GM21360 (cell line): ENCODE measurements at regions not wholly inside any gene's neighbourhood (a gene's known extent, or its start where the extent isn't known, plus 50 kb on each side); places are given as distances from the start of the nearest gene placed in this dataset.
"Not testable (repeated sequence)": the region's sequence is repeated elsewhere in the genome, so short reads cannot be mapped to it uniquely, and the experiment has no call there.

Source experiments
- ATAC-seq: cut with Tn5 transposase; IDR thresholded peaks from one replicate; pipeline ENCODE4 v1.9.1; 2021; ENCODE audit warnings: mild to moderate bottlenecking, moderate library complexity; ENCODE audit not compliant: unreplicated experiment

DNA sequence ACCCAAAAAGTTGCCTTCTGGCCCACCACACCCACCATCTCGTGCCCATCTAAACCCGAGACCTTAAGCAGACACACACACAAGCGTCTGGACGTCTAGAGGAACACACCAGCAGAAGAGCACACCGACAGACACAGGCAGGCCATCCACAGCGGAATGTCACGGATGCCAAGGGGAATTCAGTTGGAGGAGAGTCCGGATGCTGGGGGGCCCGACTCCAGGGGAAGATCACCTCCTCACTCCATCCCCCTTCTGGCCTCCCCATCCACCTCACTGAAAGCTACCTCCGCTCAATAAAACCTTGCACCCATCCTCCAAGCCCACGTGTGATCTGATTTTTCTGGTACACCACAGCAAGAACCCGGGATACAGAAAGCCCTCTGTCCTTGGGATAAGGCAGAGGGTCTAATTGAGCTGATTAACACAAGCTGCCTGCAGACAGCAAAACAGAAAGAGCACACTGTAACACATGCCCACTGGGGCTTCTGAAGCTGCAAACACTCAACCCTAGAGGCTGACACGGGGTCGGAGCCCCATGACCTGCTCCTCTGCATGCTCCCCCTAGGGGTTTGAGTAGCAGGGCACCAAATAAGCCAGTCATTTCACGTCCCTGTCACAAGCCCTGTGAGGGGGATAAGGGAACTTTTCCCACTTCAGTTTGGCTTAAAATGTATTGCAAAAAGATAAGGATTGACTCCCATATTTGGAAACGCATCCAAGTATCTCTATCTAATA, 339.6 kb upstream of the PCDH10 start:
- no peak for ATAC-seq

DNA sequence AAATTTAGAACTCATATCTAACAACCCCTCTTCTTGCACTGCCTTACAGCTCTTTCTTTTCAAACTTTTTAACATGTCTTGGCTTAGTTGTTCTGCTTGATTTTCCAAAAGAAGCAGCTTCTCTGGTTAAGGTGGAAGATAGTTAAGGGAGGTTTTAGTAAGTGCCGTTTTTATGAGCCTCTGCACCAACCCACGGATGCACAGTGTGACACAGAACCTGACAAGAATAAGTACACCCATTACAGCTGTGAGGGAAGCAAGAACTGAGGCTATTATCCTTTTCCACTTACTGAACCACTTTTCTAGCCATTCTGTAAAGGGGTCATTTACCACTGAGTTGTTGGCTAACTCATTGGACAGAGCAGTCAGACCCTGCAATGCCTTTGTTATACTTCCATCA, 336.0 kb upstream of the PCDH10 start:
- ATAC-seq: not testable (repeated sequence)

DNA sequence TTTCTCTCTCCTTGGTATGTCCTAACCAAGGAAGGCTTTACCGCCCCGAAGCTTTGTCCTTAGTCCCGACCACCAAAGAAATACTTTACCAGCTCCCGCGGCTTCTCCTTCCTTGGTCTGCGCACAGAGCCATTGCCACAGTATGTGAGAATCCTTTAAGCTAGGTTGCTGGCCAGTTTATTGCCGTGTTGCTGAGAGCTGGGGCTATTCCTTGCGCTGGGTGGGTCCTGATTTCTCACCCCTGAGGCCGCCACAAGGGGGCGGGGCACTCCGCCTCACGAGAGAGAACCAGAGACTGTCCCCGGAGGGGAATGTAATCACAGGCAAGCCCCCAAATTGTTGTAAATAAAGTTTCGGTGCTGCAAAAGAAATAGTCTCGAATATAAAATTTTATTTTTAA, 331.0 kb upstream of the PCDH10 start:
- ATAC-seq: no peak

DNA sequence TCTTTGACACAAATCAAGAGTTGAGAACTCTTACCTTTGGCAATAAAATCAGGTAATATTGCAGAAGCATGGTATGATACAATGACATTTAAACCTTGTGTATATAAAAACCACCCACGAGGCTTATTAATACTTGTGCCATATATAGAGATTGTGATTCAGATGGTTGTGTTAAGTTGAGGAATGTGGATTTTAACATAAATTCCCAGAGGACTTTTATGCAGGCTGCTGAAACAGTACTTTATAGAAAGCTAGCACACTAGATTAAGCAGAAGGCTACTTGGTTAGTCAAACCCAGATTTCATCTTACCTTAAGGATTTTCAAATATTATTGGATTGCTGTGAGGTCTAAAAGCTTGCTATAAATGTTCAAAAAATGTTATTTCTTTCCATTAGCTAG, 325.7 kb upstream of the PCDH10 start:
- no peak for ATAC-seq

DNA sequence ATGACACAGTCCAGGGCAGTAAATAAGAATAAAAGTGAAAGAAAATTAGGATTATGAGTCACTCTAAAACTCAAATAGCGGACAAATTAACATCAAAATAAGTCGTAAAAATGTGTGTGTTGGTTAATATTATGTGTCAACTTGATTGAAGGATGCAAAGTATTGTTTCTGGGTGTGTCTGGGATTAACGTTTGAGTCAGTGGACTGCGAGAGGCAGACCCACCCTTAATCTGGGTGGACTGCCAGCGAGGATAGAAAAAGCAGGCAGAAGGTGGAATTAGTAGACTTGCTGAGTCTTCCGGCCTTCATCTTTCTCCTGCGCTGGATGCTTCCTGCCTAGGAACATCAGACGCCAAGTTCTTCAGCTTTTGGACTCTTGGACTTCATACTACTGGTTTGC, 324.3 kb upstream of the PCDH10 start:
- no peak for ATAC-seq

DNA sequence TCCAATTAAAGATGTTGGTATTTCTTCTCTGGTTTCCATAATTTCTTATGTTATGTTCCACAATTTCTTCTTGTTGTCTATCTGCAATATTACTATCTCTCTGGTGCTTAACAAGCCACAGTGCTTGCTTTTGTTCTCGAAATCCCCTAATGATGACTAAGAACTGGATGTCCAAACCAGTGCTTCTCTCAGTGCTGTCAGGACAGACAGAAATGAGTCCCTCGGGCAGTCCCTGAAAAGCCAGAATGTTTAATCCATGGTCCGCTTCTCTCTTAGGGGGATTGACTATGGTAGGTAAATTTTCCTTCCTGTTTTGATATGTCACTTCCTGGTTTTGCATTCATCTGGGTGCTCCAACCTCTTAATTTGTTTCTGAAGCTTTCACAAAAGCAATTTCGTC, 321.6 kb upstream of the PCDH10 start:
- ATAC-seq: peak; percentile 67

DNA sequence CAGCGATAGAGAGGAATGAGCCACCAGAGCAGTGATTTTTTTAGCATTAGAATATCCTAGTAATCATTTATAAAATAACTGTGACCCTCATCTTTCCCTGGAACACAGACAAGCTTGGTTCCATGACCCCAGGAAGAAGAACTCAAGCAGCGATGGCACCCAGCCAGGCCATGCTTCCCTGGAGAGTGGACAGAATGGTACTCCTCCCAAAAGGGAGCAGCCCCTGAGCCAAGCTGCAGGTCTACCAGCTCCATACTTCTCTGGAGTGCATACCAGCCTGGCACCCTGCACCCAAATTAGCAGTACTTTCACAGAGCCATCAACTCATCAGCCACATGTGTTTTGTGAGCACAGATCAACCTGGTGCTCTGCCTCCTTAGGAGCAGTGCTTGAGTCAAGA, 310.9 kb upstream of the PCDH10 start:
- no peak for ATAC-seq

DNA sequence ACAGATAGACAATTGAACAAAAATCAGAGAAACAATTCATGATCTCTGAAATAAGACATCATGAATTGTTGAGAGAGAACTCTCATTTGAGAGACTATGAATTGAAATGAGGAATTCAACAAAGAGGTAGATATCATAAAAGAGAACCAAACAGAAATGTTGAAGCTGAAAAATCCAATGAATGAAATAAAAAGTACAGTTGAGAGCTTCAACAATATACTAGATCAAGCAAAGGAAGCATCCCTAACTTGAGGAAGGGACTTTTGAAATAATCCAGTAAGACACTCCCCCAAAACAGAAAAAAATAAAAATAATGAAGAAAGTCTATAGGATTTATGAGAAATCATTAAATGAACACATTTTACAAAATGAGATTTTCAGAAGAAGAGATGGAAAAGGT, 310.0 kb upstream of the PCDH10 start:
- ATAC-seq: no peak

DNA sequence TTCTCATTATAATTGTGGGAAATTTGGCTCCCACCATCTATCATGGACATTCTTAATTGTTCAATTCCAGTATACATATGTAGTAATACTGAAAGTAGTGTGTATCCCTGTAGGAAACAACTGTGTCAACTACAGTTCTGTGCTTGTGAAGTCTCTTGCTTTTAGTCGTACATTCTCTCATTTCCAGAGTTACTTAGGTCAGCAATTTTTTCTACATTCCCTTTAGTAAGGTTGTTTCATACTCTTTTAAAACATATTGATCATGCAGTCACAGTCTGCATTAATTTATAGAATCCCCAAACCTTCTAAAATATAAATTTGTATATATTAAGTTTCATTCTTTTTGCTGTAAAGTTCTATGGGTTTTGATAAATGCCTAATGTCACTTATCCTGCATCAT, 289.2 kb upstream of the PCDH10 start:
- ATAC-seq: no peak

DNA sequence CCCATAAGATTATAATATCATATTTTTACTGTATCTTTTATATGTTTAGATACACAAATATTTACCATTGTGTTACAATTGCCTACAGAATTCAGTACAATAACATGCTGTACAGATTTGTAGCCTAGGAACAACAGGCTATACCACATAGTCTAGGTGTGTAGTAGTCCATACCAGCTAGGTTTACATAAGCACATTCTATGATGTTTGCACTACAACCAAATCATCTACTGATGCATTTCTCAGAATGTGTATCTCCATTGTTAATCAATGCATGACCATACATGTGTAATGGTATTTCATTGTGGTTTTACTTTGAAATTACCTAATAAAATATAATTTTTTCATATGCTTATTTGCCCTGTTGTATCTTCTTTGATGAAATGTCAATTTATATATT, 288.1 kb upstream of the PCDH10 start:
- ATAC-seq: no peak

DNA sequence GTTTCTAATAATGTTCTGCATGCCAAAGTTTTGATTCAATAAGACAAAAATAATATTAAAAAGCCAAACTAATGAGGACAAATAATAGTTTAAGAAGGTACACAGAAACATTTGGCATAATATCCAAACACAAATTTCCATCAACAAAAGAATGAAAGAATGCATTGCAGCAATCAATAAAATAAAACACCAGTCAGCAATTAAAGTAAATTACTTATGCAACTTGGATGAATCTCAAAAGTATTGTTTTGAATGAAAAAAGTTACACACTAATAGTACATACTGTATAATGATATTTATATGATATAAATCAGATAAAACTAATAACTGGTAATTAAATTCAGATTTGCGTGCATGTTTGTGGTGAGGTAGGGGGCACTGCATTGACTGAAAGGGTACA, 285.5 kb upstream of the PCDH10 start:
- no peak for ATAC-seq

DNA sequence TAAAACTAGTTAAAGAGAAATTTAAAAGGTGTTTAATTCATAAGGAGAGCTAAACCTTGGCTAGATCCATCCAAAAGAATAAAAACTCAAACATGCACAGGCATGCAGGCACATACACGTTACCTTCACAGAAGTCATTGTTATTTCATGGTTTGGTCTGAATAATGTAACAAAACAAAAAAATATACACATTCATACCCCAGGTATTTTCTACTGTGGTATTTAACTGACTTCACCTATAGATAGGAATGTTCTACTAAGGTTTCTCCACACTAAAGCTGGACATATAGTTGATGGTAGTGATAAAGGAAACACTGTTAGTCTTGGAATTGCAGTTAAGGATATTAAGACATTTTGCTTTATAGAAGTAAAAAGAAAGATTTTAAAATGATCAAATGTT, 283.6 kb upstream of the PCDH10 start:
- ATAC-seq: no peak

DNA sequence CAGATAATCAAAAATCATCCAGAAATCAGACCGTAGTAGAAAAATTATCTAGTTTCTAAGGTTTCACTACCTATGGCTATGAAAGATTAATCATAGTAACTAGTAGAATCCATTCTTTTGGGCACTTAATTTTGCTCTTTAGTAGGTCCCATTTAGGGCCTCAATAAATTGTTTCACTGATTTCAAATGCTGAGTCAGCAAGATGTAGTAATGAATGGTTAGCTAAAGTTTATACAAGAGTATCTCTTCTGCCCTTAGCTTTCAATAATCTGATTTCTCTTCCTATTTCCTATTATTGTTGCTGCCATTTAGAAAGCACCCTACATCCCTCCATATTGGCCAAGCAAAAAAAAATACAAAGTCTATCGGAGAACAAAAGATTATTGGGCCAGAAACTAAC, 283.2 kb upstream of the PCDH10 start:
- ATAC-seq: no peak

DNA sequence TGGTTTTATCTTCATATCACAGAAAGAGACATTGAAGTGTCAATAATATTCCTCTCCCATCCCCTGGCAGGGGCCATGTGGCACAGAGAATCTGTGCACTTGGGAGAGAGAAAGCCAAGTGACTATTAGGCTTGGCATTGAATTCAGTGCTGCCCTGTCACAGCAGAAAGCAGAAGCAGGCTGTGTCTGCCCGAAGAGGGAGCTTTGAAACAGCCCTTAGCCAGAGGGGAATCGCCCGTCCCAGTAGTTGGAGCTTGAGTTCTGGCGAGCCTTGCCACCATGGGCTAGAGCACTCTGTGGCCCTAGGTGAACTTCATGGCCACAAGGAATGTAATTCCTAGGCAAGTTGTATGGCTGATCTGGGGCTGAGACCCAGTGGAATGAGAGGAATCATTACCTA, 282.5 kb upstream of the PCDH10 start:
- ATAC-seq: no peak

DNA sequence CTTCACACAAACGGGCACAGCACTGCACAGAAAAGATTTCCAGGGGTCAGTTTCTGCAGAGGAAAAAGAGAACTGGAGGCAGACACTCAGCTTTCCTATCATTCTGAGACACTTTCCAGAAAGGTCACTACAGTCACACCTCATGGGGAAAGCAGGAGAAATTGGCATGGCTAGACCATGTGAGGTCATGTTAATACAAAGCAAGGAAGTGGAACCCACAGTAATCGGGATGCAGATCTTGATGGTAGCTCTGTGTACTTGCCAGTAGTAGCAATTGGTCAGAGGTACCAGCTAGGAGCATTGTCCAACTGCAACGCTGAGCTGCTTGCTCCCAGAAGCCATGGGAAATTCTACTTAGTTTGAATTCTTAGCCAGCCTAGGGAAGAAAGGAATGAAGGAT, 255.3 kb upstream of the PCDH10 start:
- ATAC-seq: no peak

DNA sequence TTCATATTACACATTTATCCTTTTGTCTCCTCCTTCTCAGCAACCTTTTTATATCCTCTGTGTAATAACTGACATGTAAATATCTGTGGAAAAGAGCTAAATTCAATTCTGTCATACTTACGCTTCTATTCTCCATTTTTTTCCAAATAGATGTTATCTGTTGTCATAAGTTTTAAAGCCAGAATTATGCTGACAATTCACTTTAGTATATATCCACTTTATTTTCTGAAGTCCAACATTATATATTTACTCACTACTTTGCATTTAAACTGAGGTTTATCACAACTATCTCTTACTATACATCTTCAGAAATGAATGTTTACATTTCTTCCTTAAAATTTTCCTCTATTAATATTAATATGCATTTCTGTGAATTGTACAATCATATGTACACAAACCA, 247.9 kb upstream of the PCDH10 start:
- ATAC-seq: no peak

DNA sequence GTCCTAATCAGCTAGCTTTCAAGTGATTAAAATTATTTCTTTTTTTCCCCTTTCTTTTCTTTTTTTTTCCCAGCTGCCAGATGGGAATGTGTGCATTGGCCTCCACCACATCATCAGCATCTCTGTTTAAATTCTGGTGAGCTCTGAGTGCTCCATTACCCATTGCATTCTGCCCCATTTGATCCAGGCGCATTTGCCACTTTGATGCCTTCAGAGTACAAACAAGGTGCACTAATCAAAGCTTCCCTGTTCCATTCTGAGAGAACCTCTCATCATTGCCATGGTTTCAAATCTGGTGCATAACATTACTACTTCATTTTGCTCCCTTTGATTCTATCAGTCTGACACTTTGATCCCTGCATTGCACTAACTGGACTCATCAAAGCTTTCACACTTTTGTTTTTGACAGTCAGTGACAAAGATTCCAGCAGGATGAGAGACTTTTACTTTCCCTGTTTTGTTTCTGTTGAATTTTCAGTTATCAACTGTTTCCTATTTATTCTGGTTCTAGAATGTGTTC, 238.8 kb upstream of the PCDH10 start:
- ATAC-seq: no peak

DNA sequence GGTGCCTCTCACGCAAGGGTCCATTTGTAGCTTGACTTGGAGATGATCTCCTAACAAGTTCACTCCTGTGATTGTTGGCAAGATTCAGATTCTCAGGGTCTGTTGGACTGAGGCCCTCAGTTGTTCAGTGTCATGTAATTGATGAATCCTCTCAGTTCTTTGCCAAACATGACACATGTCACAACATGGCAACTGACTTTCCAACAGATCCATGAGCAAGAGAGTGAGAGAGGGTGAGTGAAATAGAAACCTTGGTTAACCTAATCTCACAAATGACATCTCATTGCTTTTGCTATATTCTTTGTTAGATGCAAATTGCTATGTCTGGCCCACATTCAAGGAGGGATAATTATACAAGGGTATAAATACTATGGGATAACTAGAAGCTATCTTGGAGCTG, 231.0 kb upstream of the PCDH10 start:
- no peak for ATAC-seq

DNA sequence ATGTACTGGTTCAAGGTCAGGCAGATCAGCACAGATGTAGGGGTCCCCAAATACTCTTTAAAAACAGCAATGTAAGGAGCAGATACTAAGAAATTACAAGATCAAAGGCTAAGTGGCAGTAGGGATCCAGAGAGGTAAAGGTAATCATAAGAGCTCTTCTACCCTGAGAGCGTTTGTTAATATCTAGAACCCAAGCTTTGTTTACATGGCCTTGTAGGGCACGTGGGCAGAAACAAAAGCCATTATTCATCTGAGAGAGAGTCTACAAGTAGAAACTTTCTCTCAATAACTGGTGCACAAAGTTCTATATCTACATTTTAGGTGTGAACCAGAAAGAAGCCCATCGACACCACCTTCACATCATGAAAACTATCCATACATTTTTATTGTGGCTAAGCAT, 225.6 kb upstream of the PCDH10 start:
- ATAC-seq: no peak

DNA sequence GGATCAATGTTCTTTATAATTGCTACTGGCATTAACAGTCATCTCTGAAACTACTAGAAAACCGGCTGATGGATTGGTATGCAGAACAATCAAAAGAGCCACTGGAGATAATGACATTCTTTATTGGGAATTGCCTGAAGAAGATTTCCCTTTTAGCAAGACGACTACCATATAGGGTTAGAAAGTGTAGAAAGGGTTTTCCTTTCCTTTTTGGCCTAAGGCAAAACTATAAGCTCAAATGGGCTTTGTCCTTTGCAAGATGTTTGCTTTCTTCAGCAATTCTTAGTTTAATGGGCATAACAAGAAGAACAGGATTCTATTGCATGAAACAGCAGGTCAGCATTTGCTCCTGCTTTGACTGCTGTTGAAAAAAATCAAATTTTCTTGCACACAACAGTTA, 214.2 kb upstream of the PCDH10 start:
- no peak for ATAC-seq

DNA sequence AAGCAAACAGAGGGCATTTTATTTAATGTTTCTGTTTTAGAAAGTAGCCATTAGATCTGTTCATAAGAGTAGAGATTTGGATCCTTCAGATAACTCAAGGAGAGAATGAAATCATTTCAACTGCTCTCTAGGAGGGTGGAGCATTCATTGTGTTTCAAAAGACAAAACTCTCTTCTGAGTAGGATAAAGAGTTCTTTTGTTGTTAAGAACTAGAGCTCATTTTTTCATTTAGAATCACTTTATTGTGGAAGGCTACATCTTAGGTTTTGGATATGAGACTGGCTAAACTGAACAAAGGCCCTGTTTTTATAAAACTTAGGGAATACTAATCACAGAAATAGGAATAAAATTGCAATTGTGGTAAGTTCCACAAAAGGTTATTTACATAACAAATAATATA, 193.9 kb upstream of the PCDH10 start:
- no peak for ATAC-seq

DNA sequence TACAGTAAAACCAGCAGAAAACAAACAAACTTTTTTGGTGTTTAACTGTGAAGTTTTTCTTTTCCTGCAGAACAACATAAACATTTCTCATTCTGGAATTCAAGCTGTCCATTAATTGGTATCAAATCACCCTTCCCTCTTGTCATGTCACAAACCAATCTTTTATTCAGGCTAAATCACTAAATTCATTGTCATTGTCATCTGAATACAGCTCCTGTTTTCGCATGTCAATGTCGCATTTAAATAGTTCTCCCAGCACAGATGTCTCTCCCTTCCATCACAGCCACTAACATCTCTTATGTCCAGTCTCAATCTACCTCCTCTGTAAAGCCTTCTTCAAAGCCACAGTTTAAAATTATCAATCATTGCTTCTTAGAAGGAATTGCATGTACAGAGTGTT, 192.1 kb upstream of the PCDH10 start:
- ATAC-seq: no peak
